CD14-positive monocyte (primary cell): ENCODE measurements at regions not wholly inside any gene's neighbourhood (a gene's known extent, or its start where the extent isn't known, plus 50 kb on each side); places are given as distances from the start of the nearest gene placed in this dataset.

ENCODE experiments used
- DNase-seq, 3 donors: peaks; one replicate each; pipeline ENCODE4 v3.0.0-alpha.2; 2011 to 2022
- H2AFZ ChIP-seq: 2 replicates; pipeline ENCODE4 v1.6.0; 2012; ENCODE audit warnings: mild to moderate bottlenecking, low read depth, low read length, inconsistent platforms; ENCODE audit not compliant: insufficient read depth, poor library complexity, severe bottlenecking
- H3K27ac ChIP-seq, 2 donors: 1 replicate in 1 of 2; 2 replicates in 1 of 2; pipeline ENCODE4 v1.5.1; 2012 to 2013; ENCODE audit warnings: low read length in 2 of 2, control low read depth in 1 of 2, inconsistent platforms in 1 of 2, low read depth in 1 of 2, mild to moderate bottlenecking in 1 of 2
- H3K27me3 ChIP-seq, 2 donors: one replicate each; pipeline versions ENCODE4 v1.6.0 to v1.6.1; 2011 to 2013; ENCODE audit warnings: low read length in 2 of 2; ENCODE audit not compliant: control insufficient read depth in 2 of 2, insufficient read depth in 2 of 2
- H3K36me3 ChIP-seq, 2 donors: replicated peaks in 1 of 2; 1 replicate in 1 of 2; 2 replicates in 1 of 2; pipeline versions ENCODE4 v1.5.1 to v1.6.1; 2012 to 2013; ENCODE audit warnings: low read length in 2 of 2, control low read depth in 1 of 2, inconsistent platforms in 1 of 2, mild to moderate bottlenecking in 1 of 2; ENCODE audit not compliant: insufficient read depth in 2 of 2, control insufficient read depth in 1 of 2
- H3K4me1 ChIP-seq, 2 donors: 1 replicate in 1 of 2; 2 replicates in 1 of 2; pipeline versions ENCODE4 v1.5.1 to v1.6.1; 2012 to 2013; ENCODE audit warnings: low read length in 2 of 2, control low read depth in 1 of 2, inconsistent platforms in 1 of 2, mild to moderate bottlenecking in 1 of 2, moderate library complexity in 1 of 2; ENCODE audit not compliant: insufficient read depth in 2 of 2, control insufficient read depth in 1 of 2
- H3K4me2 ChIP-seq: replicated peaks from 2 replicates; pipeline ENCODE3; 2012; ENCODE audit warnings: low read length, moderate library complexity, mild to moderate bottlenecking; ENCODE audit not compliant: poor library complexity, severe bottlenecking; ENCODE audit errors: extremely low read depth
- H3K4me3 ChIP-seq, 3 experiments: fragments of 200-600 bp in 1 of 3; sonication (generic) in 1 of 3; replicated peaks in 1 of 3; 1 replicate in 2 of 3; 2 replicates in 1 of 3; pipeline ENCODE4 v1.5.1; 2011 to 2013; ENCODE audit warnings: low read length in 3 of 3, mild to moderate bottlenecking in 3 of 3, control low read depth in 2 of 3, low read depth in 2 of 3, inconsistent platforms in 1 of 3, moderate library complexity in 1 of 3
- H3K79me2 ChIP-seq: 2 replicates; pipeline ENCODE4 v1.6.0; 2012; ENCODE audit warnings: mild to moderate bottlenecking, control low read depth, inconsistent platforms, low read length, moderate library complexity; ENCODE audit not compliant: insufficient read depth
- H3K9ac ChIP-seq: 2 replicates; pipeline ENCODE4 v1.6.0; 2017; ENCODE audit warnings: low read length, mild to moderate bottlenecking; ENCODE audit not compliant: insufficient read depth, poor library complexity, severe bottlenecking
- H3K9me3 ChIP-seq, 2 donors: replicated peaks in 1 of 2; 1 replicate in 1 of 2; 2 replicates in 1 of 2; pipeline versions ENCODE4 v1.5.1 to v1.6.1; 2012 to 2013; ENCODE audit warnings: low read length in 2 of 2, control low read depth in 1 of 2; ENCODE audit not compliant: control insufficient read depth in 1 of 2, insufficient read depth in 1 of 2
- H4K20me1 ChIP-seq: 2 replicates; pipeline ENCODE4 v1.6.0; 2012; ENCODE audit warnings: mild to moderate bottlenecking, low read length, control low read depth, moderate library complexity; ENCODE audit not compliant: insufficient read depth
- H3K27ac Mint-ChIP-seq, 7 donors: one replicate each; pipeline ENCODE4 v1.8.0; 2020; ENCODE audit warnings: mild to moderate bottlenecking in 7 of 7, mixed read lengths in 7 of 7, moderate library complexity in 6 of 7, inconsistent platforms in 2 of 7
- H3K27me3 Mint-ChIP-seq, 3 donors: one replicate each; pipeline ENCODE4 v1.8.0; 2021 to 2022; ENCODE audit warnings: low read depth in 3 of 3, mild to moderate bottlenecking in 3 of 3, mixed read lengths in 3 of 3, moderate library complexity in 3 of 3, inconsistent platforms in 1 of 3
- H3K36me3 Mint-ChIP-seq, 2 donors: one replicate each; pipeline ENCODE4 v1.8.0; 2020; ENCODE audit warnings: mixed read lengths in 2 of 2, inconsistent platforms in 1 of 2, mild to moderate bottlenecking in 1 of 2
- H3K4me1 Mint-ChIP-seq: one replicate; pipeline ENCODE4 v1.8.0; 2020; ENCODE audit warnings: mild to moderate bottlenecking, mixed read lengths
- H3K4me3 Mint-ChIP-seq, 2 donors: one replicate each; pipeline ENCODE4 v1.8.0; 2020; ENCODE audit warnings: mild to moderate bottlenecking in 2 of 2, mixed read lengths in 2 of 2, moderate library complexity in 1 of 2
- H3K9me3 Mint-ChIP-seq, 7 donors: one replicate each; pipeline ENCODE4 v1.8.0; 2020 to 2022; ENCODE audit warnings: mixed read lengths in 7 of 7, mild to moderate bottlenecking in 6 of 7, moderate library complexity in 6 of 7, inconsistent platforms in 2 of 7
- CTCF ChIP-seq: fragments of 200-600 bp; IDR thresholded peaks from one replicate; pipeline ENCODE4 v1.8.0; 2022; ENCODE audit warnings: antibody characterized with exemption, mild to moderate bottlenecking
- WGBS: methylation state at CpG from one replicate; pipeline ENCODE4 v1.1.5; 2013; ENCODE audit warnings: missing lambda C conversion rate; ENCODE audit not compliant: insufficient coverage; 5-methylcytosine and 5-hydroxymethylcytosine counted together
- intact Hi-C, 2 donors: fragments of 100-400 bp; cut with micrococcal nuclease; formaldehyde crosslinking; loops; one replicate each; pipeline versions ENCODE4 v1.15.0 to v1.15.1; 2023

- no CpG with 5 or more reads among the region's 1 CpG for WGBS
These were observed 305.0 kb downstream of the TDRD15 start for GRCh38 chr2:21428754-21429153.

GRCh38 chr2:21429747-21430146 is 306.0 kb downstream of the TDRD15 start:
- Mint-ChIP-seq H3K36me3 (no peaks in the 10 kb centered on the region), H3K27me3 (peaks cover 0 to 3% (median 2%) of the 10 kb centered on the region in 3 donors), H3K27ac (no peak overlapping the region), H3K4me3 (no peak overlapping the region), H3K4me1 (no peaks in the 10 kb centered on the region), H3K9me3 (peaks cover 0 to 7% (median 5%) of the 10 kb centered on the region in 7 donors)
- intact Hi-C loops, result no loop called here
- no peak for TF ChIP-seq CTCF
- no peaks in the 10 kb centered on the region for H3K36me3 ChIP-seq
- DNase-seq, result no peak
- no peaks in the 10 kb centered on the region for H3K27me3 ChIP-seq
- no peak overlapping the region for H2AFZ ChIP-seq
- no peak overlapping the region for H3K9ac ChIP-seq
- H3K27ac ChIP-seq, result no peak overlapping the region
- H3K4me1 ChIP-seq, result no peaks in the 10 kb centered on the region
- H3K4me2 ChIP-seq, result no peak overlapping the region
- no peaks in the 10 kb centered on the region for H3K79me2 ChIP-seq
- H3K9me3 ChIP-seq, result peaks cover 0 to 4% of the 10 kb centered on the region in 2 donors
- WGBS, result no CpG with 5 or more reads among the region's 1 CpG
- no peaks in the 10 kb centered on the region for H4K20me1 ChIP-seq
- H3K4me3 ChIP-seq, result no peak overlapping the region

More at GRCh38 chr2:21428754-21429153, 305.0 kb downstream of the TDRD15 start:
- H3K4me1 ChIP-seq, result no peaks in the 10 kb centered on the region
- H3K4me3 ChIP-seq, result no peak overlapping the region
- no peak for DNase-seq
- no peak overlapping the region for H3K4me2 ChIP-seq
- H3K79me2 ChIP-seq, result no peaks in the 10 kb centered on the region
- intact Hi-C loops, result no loop called here
- H3K36me3 ChIP-seq, result no peaks in the 10 kb centered on the region
- H4K20me1 ChIP-seq, result no peaks in the 10 kb centered on the region
- peaks cover 0 to 7% (median 3%) of the 10 kb centered on the region in 7 donors for H3K9me3 Mint-ChIP-seq
- H2AFZ ChIP-seq, result no peak overlapping the region
- no peak for TF ChIP-seq CTCF
- H3K9ac ChIP-seq, result no peak overlapping the region
- no peaks in the 10 kb centered on the region for H3K36me3 Mint-ChIP-seq
- H3K27me3 Mint-ChIP-seq, result peaks cover 0 to 3% (median 2%) of the 10 kb centered on the region in 3 donors
- H3K27ac ChIP-seq, result no peak overlapping the region
- no peaks in the 10 kb centered on the region for H3K27me3 ChIP-seq
- H3K27ac Mint-ChIP-seq, result no peak overlapping the region
- H3K9me3 ChIP-seq, result peaks cover 4% of the 10 kb centered on the region in 2 donors
- H3K4me1 Mint-ChIP-seq, result no peaks in the 10 kb centered on the region
- no peak overlapping the region for H3K4me3 Mint-ChIP-seq
